ENCODE measurements at regions not wholly inside any gene's neighbourhood (a gene's known extent, or its start where the extent isn't known, plus 50 kb on each side); places are given as distances from the start of the nearest gene placed in this dataset.

- no peak for ATAC-seq
These were observed 1521.5 kb upstream of the ZEB2 start for GRCh38 chr2:146041274-146041910.

GRCh38 chr2:146040051-146040450 is 1520.1 kb upstream of the ZEB2 start:
- ATAC-seq: no peak

GRCh38 chr2:146038014-146038413 is 1518.1 kb upstream of the ZEB2 start:
- ATAC-seq: no peak

- no peak for ATAC-seq
These were observed 1517.5 kb upstream of the ZEB2 start for GRCh38 chr2:146037334-146037870.

GRCh38 chr2:146031158-146031557 is 1511.2 kb upstream of the ZEB2 start:
- no peak for ATAC-seq

- no peak for ATAC-seq
These were observed 1507.2 kb upstream of the ZEB2 start for GRCh38 chr2:146027156-146027555.

GRCh38 chr2:146025519-146025918 is 1505.6 kb upstream of the ZEB2 start:
- ATAC-seq: no peak

GRCh38 chr2:146024212-146024743 is 1504.4 kb upstream of the ZEB2 start:
- no peak for ATAC-seq

GRCh38 chr2:146004462-146004861 is 1484.5 kb upstream of the ZEB2 start:
- no peak for ATAC-seq

GRCh38 chr2:146003337-146003736 is 1483.4 kb upstream of the ZEB2 start:
- ATAC-seq: no peak

GRCh38 chr2:145994910-145995309 is 1475.0 kb upstream of the ZEB2 start:
- no peak for ATAC-seq

GRCh38 chr2:145992572-145992971 is 1472.7 kb upstream of the ZEB2 start:
- ATAC-seq: no peak

GRCh38 chr2:145987793-145988192 is 1467.9 kb upstream of the ZEB2 start:
- ATAC-seq: no peak

- no peak for ATAC-seq
These were observed 1465.6 kb upstream of the ZEB2 start for GRCh38 chr2:145985517-145985916.

- ATAC-seq: no peak
These were observed 1464.7 kb upstream of the ZEB2 start for GRCh38 chr2:145984580-145984979.

GRCh38 chr2:145980318-145980717 is 1460.4 kb upstream of the ZEB2 start:
- ATAC-seq: no peak

- ATAC-seq: no peak
These were observed 1455.5 kb upstream of the ZEB2 start for GRCh38 chr2:145975406-145975805.

GRCh38 chr2:145961846-145962245 is 1441.9 kb upstream of the ZEB2 start:
- ATAC-seq: no peak

GRCh38 chr2:145960479-145961163 is 1440.7 kb upstream of the ZEB2 start:
- ATAC-seq: no peak

GRCh38 chr2:145958611-145959010 is 1438.7 kb upstream of the ZEB2 start:
- ATAC-seq: no peak

GRCh38 chr2:145957929-145958328 is 1438.0 kb upstream of the ZEB2 start:
- ATAC-seq: no peak

- no peak for ATAC-seq
These were observed 1420.0 kb upstream of the ZEB2 start for GRCh38 chr2:145939949-145940348.

- ATAC-seq: no peak
These were observed 1415.1 kb upstream of the ZEB2 start for GRCh38 chr2:145935016-145935415.

GRCh38 chr2:145931781-145932395 is 1412.0 kb upstream of the ZEB2 start:
- no peak for ATAC-seq
